Fibroblast of skin of scalp (primary cell): ENCODE measurements at regions not wholly inside any gene's neighbourhood (a gene's known extent, or its start where the extent isn't known, plus 50 kb on each side); places are given as distances from the start of the nearest gene placed in this dataset.
"Not testable (repeated sequence)": the region's sequence is repeated elsewhere in the genome, so short reads cannot be mapped to it uniquely, and the experiment has no call there.

Experiments
- DNase-seq: peaks from one replicate; pipeline ENCODE4 v3.0.0-alpha.2; 2013

GRCh38 chr3:27554706-27555105 is 70.5 kb upstream of the SLC4A7 start:
- peak; percentile 62 for DNase-seq

- DNase-seq = peak; percentile 68
Observed at GRCh38 chr3:27553886-27554540, 69.8 kb upstream of the SLC4A7 start.

GRCh38 chr3:27552708-27553107 is 68.5 kb upstream of the SLC4A7 start:
- peak; percentile 97 for DNase-seq

GRCh38 chr3:27551413-27551812 is 67.2 kb upstream of the SLC4A7 start:
- DNase-seq = not testable (repeated sequence)

- DNase-seq = no peak
Observed at GRCh38 chr3:27545061-27545460, 60.9 kb upstream of the SLC4A7 start.

GRCh38 chr3:27544372-27544865 is 60.2 kb upstream of the SLC4A7 start:
- DNase-seq = peak; percentile 88

GRCh38 chr3:27542476-27542875 is 58.3 kb upstream of the SLC4A7 start:
- no peak for DNase-seq

- no peak for DNase-seq
Observed at GRCh38 chr3:27540231-27540630, 56.0 kb upstream of the SLC4A7 start.

- no peak for DNase-seq
Observed at GRCh38 chr3:27536491-27536890, 52.3 kb upstream of the SLC4A7 start.

GRCh38 chr3:27535809-27536392 is 51.7 kb upstream of the SLC4A7 start:
- peak; percentile 76 for DNase-seq

- peak; percentile 100 for DNase-seq
Observed at GRCh38 chr3:27533718-27534573, 49.8 kb upstream of the SLC4A7 start.
